Sciatic nerve (tissue), 2 donors: ENCODE measurements at regions not wholly inside any gene's neighbourhood (a gene's known extent, or its start where the extent isn't known, plus 50 kb on each side); places are given as distances from the start of the nearest gene placed in this dataset.
"Not testable (repeated sequence)": the region's sequence is repeated elsewhere in the genome, so short reads cannot be mapped to it uniquely, and the experiment has no call there.

ENCODE experiments used
- ATAC-seq: fragments of 200-7000 bp; cut with Tn5 transposase; one replicate; pipeline ENCODE4 v1.9.1; 2020; ENCODE audit warnings: mild to moderate bottlenecking, moderate library complexity
- DNase-seq: peaks from one replicate; pipeline ENCODE4 v3.0.0-alpha.2; 2020; ENCODE audit warnings: low spot score
- intact Hi-C: fragments of 100-400 bp; cut with DNase I; formaldehyde crosslinking; loops from one replicate; pipeline ENCODE4 v1.14.2; 2022
- donor health status: DM: no; HTN: no; CAD: no.
- donor health status: DM: no; HTN: no; CAD: no.

GRCh38 chr9:27791311-27791710, 218.0 kb upstream of the C9orf72 start:
- intact Hi-C loops: loop anchor here (5.0 kb wide), 1 partner anchor 581 kb away; no protein-coding TSS in a partner anchor

DNA sequence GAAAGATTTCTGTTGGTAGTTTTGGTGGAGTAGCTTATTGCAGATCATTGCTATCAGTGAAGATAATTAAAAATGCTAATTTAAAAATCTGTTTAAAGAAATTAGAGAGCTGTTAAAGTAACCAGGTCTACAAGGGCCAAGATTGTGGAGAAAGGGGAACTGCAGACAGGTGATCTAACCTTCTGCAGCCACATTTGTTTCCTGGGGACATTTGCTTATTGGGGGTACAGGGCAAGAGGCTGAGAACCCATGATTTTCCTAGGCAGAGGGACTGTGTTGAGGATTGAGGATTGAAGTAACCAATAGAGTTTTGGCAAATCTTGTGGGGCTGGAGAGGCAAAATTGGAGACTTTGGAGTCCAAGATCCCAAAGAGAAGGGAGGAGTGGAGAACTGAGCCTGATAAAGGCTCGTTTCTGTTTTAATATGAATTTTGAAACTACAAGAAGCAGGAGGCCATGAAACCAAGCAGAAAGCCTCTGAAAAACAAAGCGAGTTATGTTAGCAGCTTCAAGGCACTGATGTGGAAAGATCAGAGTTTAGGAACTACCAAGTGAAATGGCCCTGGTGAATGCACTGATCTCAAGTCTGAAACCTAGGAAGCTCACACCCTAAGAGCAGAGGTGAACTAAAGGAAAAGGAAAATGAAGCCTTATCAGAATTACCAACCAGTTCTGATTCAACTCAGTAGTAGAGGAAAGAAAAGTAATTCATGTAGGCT, 219.8 kb upstream of the C9orf72 start:
- DNase-seq: no peak
- ATAC-seq: no peak
- intact Hi-C loops: loop anchor here (5.0 kb wide), 1 partner anchor 579 kb away; no protein-coding TSS in a partner anchor

More at GRCh38 chr9:27791311-27791710, 218.0 kb upstream of the C9orf72 start:
- ATAC-seq (no peak), DNase-seq (no peak)

DNA sequence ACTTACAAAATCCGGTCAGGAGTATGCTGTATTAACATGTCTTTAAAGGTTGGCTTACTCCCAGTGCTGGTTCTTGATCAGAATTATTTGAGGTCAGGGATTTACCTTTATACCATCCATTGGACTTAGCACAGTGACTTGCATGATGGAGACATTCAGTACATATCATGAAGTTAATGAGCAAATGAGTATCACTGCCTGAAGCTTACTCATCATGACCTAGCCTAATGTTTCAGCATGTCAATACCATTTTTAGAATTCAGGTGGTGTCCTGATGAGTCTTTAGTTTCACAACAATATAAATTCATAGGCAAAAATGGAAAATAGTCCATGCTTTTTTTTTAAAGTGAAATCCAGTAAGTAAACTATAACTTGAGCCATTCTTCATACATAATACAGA, 226.0 kb upstream of the C9orf72 start:
- DNase-seq: no peak
- intact Hi-C loops: no loop called here
- no peak for ATAC-seq

DNA sequence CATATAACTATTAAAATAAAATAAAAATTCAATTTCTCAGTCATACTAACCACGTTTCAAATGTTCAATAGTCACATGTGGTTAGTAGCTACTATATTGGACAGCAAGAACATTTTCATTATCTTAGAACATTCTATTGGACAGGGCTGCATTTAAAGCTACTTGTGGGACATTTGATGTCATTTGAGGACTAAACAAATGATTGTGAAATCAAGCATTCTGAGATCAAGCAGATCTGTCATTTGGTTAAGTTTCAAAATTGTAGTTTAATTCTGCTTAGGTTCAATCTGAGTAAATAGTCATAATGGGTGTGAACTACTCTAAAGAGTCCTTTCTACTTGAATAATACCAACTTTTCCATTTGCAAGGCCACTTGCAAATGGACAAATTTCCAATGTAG, 226.9 kb upstream of the C9orf72 start:
- no peak for ATAC-seq
- no peak for DNase-seq
- intact Hi-C loops: no loop called here

GRCh38 chr9:27800692-27801370, 227.6 kb upstream of the C9orf72 start:
- DNase-seq: no peak
- no peak for ATAC-seq
- intact Hi-C loops: no loop called here

DNA sequence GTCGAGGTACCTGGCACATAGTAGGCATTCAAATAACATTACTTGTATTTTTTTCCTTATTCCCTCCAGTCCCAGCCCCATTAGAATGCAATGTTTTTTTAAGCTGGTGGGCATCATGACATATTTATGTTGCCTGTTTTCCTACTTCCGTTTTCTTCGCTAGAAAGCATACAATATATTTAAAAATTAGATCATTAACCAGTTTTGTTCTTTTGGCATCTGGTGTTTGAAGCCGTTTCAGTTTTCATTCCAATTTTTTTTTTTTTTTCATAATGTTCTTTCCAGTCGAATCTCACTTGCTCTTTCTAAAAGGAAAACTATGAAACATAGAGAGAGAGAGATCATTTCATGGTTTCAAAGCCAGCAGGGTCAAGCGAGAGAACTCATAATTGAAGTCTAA, 228.3 kb upstream of the C9orf72 start:
- intact Hi-C loops: no loop called here
- DNase-seq (no peak), ATAC-seq (no peak)

GRCh38 chr9:27802418-27802817, 229.1 kb upstream of the C9orf72 start:
- ATAC-seq: no peak
- intact Hi-C loops: no loop called here
- no peak for DNase-seq

DNA sequence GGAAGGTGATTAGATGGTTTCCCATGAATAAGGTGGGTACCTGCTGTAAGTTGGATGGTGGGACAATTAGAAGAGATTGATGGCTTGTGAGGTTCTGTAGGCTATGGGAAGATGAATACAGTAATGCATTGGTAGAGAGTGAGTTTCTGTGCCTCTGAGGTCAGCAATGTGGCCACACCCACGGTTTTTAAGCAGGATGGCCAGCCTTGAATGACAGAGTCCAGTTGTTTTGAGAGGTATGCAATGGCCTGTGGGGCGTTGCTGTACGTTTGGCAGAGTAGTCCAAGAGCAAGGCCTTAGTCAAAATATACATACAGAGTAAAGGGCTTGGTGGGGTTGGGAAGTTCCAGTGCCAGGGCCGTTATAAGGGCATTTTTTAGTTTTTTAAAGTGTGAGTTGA, 235.6 kb upstream of the C9orf72 start:
- DNase-seq: no peak
- intact Hi-C loops: no loop called here
- ATAC-seq: no peak

- DNase-seq (no peak), ATAC-seq (no peak)
- intact Hi-C loops: no loop called here
These were observed 244.5 kb upstream of the C9orf72 start for GRCh38 chr9:27817747-27818146.

DNA sequence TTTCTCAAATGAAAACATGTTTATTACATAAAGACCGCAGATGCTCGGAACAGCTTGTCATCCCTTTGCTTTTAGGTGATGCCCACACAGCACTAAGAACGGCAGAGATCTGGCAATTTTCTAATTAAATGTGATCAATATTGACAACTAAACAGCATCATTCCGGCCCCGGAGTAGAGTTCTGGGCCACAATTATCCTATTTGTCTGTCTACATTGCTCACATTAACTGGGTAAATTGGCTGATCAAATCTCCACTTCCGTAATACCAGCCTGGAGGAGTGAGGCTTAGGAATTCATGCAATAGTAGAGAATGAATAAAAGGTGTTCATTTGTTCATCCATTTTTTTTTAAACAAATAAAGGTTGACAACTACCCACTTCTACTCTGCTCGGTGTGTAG, 245.1 kb upstream of the C9orf72 start:
- ATAC-seq: no peak
- intact Hi-C loops: no loop called here

DNA sequence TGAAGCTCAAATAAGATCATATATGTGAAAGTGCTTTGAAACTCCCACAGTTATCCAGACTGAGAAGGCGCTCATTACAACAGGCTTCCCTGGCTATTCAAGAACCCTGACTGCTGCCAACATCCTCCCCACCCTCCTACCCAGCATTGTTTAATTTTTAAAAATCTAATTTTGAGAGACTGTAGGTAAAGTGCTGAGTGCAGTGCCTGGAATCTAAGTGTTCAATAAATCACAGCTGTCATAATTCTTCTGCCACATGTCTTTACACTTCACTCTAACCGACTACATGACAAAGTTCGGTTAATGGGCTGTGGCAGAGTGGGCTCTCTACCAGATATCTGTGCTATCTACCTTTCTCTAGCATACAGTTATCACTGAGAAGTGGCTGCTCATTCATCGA, 255.6 kb upstream of the C9orf72 start:
- intact Hi-C loops: loop anchor here (5.0 kb wide), 1 partner anchor 1288 kb away; no protein-coding TSS in a partner anchor

More for the DNA sequence above, 245.1 kb upstream of the C9orf72 start:
- no peak for DNase-seq

GRCh38 chr9:27829621-27830020, 256.3 kb upstream of the C9orf72 start:
- ATAC-seq (no peak), DNase-seq (no peak)
- intact Hi-C loops: loop anchor here (5.0 kb wide), 1 partner anchor 1288 kb away; no protein-coding TSS in a partner anchor

More for the DNA sequence above, 255.6 kb upstream of the C9orf72 start:
- DNase-seq: no peak
- no peak for ATAC-seq

DNA sequence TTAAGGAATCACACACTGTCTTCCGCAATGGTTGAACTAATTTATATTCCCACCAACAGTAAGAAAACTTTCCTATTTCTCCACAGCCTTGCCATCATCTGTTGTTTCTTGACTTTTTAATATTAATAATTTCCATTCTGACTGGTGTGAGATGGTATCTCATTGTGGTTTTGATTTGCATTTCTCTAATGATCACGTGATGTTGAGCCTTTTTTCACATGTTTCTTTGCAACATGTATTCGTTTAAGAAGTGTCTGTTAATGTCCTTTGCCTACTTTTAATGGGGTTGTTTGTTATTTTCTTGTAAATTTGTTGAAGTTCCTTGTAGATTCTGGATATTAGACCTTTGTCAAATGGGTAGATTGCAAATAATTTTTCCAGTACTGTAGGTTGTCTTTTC, 258.8 kb upstream of the C9orf72 start:
- DNase-seq, intact Hi-C loops, ATAC-seq: not testable (repeated sequence)

GRCh38 chr9:27835286-27835685, 262.0 kb upstream of the C9orf72 start:
- ATAC-seq (no peak), DNase-seq (no peak)
- intact Hi-C loops: no loop called here

- intact Hi-C loops: no loop called here
- DNase-seq (no peak), ATAC-seq (no peak)
These were observed 262.5 kb upstream of the C9orf72 start for GRCh38 chr9:27835746-27836145.

DNA sequence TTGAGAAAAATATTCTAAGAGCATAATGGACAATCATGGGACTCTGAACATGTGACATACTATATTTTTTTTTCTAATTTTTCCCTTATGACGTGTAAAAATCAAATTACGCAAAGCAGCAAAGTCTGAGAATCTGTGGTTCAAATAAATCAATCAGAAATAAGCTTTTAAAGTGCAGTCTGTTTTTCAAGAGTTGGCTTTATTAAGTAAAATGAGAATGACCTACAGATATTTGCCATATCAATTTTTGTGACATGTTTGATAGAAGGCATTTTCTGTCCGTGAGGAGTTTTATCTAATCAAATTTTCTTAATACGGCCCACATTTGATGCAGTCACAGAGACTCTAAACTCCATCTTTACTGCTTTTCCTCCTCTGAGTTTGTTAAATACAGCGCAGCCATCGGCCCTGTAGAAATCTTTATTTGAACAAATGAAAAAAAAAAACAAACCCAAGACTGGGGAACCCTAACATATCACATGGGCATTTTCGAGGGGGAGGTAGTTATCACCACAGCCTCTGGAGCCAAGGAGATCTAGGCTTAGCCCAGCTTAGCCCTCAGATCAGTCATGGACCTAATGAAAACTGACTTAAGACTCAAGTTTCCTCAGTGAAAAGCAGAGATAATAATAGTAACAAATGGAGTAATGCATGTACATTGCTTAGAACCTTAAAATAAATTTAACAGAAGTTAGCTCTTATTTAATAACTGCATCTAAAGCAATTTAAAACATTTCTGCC, 263.6 kb upstream of the C9orf72 start:
- DNase-seq (no peak), ATAC-seq (no peak)
- intact Hi-C loops: no loop called here

- no peak for ATAC-seq
- DNase-seq: no peak
- intact Hi-C loops: no loop called here
These were observed 265.6 kb upstream of the C9orf72 start for GRCh38 chr9:27838876-27839275.

GRCh38 chr9:27839767-27840166, 266.5 kb upstream of the C9orf72 start:
- intact Hi-C loops, DNase-seq, ATAC-seq: not testable (repeated sequence)

- intact Hi-C loops: no loop called here
- DNase-seq (no peak), ATAC-seq (no peak)
These were observed 271.5 kb upstream of the C9orf72 start for GRCh38 chr9:27844797-27845196.

- intact Hi-C loops: no loop called here
- DNase-seq (no peak), ATAC-seq (no peak)
These were observed 274.1 kb upstream of the C9orf72 start for GRCh38 chr9:27847380-27847779.
